HUDEP-2 (cell line): ENCODE measurements at regions not wholly inside any gene's neighbourhood (a gene's known extent, or its start where the extent isn't known, plus 50 kb on each side); places are given as distances from the start of the nearest gene placed in this dataset.
"Not testable (repeated sequence)": the region's sequence is repeated elsewhere in the genome, so short reads cannot be mapped to it uniquely, and the experiment has no call there.

ENCODE experiments used
- DNase-seq, 76 experiments: peaks; one replicate each; lab custom pipeline; 2025; ENCODE audit not compliant: unreplicated experiment in 76 of 76; lab: John Stamatoyannopoulos, UW

- DNase-seq, result not testable (repeated sequence)
Observed at GRCh38 chr1:178674559-178674958, 50.5 kb upstream of the RALGPS2 start.
